NCI-H748 treated with DMSO at 0.1 percent for 48 hours (cell line): ENCODE measurements at regions not wholly inside any gene's neighbourhood (a gene's known extent, or its start where the extent isn't known, plus 50 kb on each side); places are given as distances from the start of the nearest gene placed in this dataset.
"Not testable (repeated sequence)": the region's sequence is repeated elsewhere in the genome, so short reads cannot be mapped to it uniquely, and the experiment has no call there.

Experiments used
- DNase-seq: peaks from one replicate; lab custom pipeline; 2025; lab: John Stamatoyannopoulos, UW

GRCh38 chr3:152621967-152622810 is 212.7 kb upstream of the P2RY1 start:
- DNase-seq: no peak

- DNase-seq: no peak
These were observed 212.1 kb upstream of the P2RY1 start for GRCh38 chr3:152622811-152623167.

- no peak for DNase-seq
These were observed 211.5 kb upstream of the P2RY1 start for GRCh38 chr3:152623286-152623911.

- no peak for DNase-seq
These were observed 208.7 kb upstream of the P2RY1 start for GRCh38 chr3:152626226-152626625.

- DNase-seq: no peak
These were observed 206.4 kb upstream of the P2RY1 start for GRCh38 chr3:152628496-152628895.

- DNase-seq: no peak
These were observed 205.4 kb upstream of the P2RY1 start for GRCh38 chr3:152629363-152630122.

GRCh38 chr3:152635389-152635788 is 199.5 kb upstream of the P2RY1 start:
- DNase-seq: no peak

- no peak for DNase-seq
These were observed 198.3 kb upstream of the P2RY1 start for GRCh38 chr3:152636651-152637050.

GRCh38 chr3:152638214-152638613 is 196.7 kb upstream of the P2RY1 start:
- no peak for DNase-seq

- no peak for DNase-seq
These were observed 196.1 kb upstream of the P2RY1 start for GRCh38 chr3:152638707-152639450.

- DNase-seq: no peak
These were observed 193.7 kb upstream of the P2RY1 start for GRCh38 chr3:152641198-152641597.

- no peak for DNase-seq
These were observed 192.3 kb upstream of the P2RY1 start for GRCh38 chr3:152642658-152643057.

GRCh38 chr3:152644478-152644877 is 190.5 kb upstream of the P2RY1 start:
- no peak for DNase-seq

- DNase-seq: no peak
These were observed 188.9 kb upstream of the P2RY1 start for GRCh38 chr3:152646004-152646403.

GRCh38 chr3:152650177-152650576 is 184.8 kb upstream of the P2RY1 start:
- no peak for DNase-seq

- not testable (repeated sequence) for DNase-seq
These were observed 184.0 kb upstream of the P2RY1 start for GRCh38 chr3:152650923-152651322.

- DNase-seq: no peak
These were observed 178.5 kb upstream of the P2RY1 start for GRCh38 chr3:152656214-152656971.

- no peak for DNase-seq
These were observed 178.0 kb upstream of the P2RY1 start for GRCh38 chr3:152656972-152657355.

- no peak for DNase-seq
These were observed 175.8 kb upstream of the P2RY1 start for GRCh38 chr3:152658977-152659720.

- DNase-seq: no peak
These were observed 172.8 kb upstream of the P2RY1 start for GRCh38 chr3:152662157-152662556.

GRCh38 chr3:152664766-152665165 is 170.2 kb upstream of the P2RY1 start:
- DNase-seq: no peak
